ENCODE measurements at regions not wholly inside any gene's neighbourhood (a gene's known extent, or its start where the extent isn't known, plus 50 kb on each side); places are given as distances from the start of the nearest gene placed in this dataset.

Small RNA genes in the stretch of these regions (small RNA-seq; reads per million reads assigned to genes)
- gene RN7SKP126, result 0 reads per million in 2 donors
